GM19455 (cell line): ENCODE measurements at regions not wholly inside any gene's neighbourhood (a gene's known extent, or its start where the extent isn't known, plus 50 kb on each side); places are given as distances from the start of the nearest gene placed in this dataset.
"Not testable (repeated sequence)": the region's sequence is repeated elsewhere in the genome, so short reads cannot be mapped to it uniquely, and the experiment has no call there.

ENCODE experiments used
- ATAC-seq: cut with Tn5 transposase; IDR thresholded peaks from one replicate; pipeline ENCODE4 v1.9.1; 2021; ENCODE audit not compliant: unreplicated experiment

DNA sequence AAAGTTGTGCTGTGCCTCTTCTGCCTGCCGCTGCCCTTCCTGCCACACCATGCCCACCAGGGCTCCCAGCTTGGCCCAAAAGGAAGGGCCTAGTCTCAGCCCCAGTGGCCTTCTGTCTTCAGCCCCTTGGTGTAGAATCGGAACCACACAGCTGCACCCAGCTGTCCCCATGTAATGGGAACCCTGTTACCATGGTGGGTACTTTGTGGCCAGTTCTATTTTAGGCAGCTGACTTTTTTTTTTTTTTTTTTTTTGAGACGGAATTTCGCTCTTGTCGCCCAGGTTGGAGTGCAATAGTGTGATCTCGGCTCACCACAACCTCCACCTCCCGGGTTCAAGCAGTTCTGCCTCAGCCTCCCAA, 163.3 kb upstream of the GSE1 start:
- ATAC-seq, result no peak

DNA sequence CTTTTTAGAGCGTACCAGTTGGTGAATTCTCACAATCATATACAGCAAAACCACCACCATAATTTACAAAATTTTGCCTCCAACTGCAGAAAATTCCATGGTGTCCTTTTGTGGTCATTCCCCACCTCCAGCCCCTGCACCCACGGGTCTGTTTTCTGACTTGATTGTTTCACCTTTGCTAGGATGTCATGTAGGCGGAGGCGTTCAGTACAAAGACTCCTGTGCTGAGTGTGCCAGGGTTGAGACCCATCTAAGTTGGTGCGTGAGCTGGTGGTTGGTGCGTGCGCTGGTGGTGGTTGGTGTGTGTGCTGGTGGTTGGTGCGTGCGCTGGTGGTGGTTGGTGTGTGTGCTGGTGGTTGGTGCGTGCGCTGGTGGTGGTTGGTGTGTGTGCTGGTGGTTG, 162.0 kb upstream of the GSE1 start:
- ATAC-seq, result not testable (repeated sequence)

DNA sequence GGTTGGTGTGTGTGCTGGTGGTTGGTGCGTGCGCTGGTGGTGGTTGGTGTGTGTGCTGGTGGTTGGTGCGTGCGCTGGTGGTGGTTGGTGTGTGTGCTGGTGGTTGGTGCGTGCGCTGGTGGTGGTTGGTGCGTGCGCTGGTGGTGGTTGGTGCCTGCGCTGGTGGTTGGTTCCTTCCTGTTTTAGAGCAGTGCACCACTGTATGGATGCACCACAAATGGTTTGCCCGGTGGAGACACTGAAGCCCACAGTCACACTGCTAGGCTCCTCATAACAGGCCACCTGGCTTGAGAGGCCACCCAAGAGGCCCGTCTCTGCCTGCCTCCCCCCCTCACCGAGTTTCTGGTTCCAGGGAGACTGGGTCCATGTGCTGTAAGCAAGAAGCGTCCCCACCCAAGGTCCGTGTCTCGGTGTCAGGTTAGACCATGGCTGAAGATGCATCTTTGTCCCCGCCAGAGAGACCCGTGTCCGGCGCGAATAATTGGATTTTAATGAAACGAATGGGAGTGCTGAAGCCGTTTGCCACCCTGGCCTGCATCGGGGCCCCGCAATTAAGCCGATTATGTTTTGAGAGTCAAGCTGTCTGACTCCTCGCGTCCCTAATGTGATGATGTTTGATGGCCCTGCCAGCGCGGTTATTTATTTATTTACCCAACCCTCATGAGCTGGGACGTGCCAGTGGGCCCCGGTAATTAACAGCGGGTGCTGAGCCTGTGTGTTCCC, 161.3 kb upstream of the GSE1 start:
- no peak for ATAC-seq

DNA sequence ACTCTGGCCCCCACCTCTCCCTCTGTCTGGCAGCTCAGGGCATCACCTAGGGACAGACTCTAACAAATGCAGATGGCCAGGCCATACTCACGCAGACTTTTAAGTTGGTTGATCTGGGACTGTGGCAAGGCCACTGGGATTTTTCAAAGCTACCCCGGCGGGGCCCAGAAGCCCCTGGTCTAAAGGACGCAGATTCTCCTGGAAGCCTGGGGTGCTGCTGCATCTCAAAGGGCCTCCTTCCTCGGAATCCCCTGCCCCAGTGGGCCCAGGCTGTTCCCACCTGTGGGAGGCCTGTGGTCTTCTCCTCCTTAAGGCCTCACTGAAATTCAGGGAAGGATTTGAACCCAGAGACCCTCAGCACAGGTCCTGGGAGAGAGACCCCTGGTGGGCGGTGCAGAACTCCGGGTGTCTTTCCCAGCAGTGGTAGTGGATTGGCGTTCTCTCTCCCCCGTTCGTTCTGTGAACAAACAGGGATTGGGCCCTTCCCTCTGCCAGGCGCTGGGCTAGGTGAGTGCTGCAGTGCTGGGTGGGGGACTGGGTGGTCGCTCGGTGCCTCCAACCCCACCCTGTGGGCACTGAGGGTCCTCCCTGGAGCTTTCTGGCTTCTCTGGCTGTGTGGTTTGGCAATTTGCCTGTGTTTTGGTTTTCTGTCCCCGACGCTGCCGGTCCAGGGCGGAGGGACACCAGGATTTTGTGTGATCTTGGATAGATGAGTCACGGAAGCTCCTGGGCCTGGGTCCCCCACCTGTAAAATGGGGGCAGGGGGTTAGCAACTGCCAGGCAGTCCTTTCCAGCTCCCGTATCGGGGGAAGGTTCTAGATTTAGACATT, 160.5 kb upstream of the GSE1 start:
- no peak for ATAC-seq

DNA sequence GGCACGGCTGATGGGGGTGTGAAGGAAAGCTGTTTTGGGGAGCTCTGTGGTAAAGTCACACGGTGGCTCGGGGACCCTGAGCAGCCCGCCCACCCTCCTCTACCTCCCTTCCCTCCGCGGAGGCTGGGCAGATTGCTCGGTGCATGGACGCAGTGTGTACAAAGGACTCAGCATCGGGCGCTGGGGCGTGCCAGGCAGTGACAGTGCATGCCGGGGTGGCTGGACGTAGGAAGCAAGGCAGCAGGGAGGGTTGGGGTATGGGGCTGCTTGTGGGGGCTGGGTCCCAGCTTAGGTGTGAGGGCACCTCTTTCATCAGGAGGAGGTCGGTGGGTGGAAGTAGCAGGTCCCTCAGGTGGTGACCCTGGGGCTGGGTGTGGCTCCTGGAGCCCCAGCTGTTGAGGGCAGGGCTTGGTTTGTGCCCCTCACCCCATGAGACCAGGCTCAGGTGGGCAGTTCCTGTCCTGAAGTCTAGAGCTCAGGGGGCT, 159.9 kb upstream of the GSE1 start:
- no peak for ATAC-seq

DNA sequence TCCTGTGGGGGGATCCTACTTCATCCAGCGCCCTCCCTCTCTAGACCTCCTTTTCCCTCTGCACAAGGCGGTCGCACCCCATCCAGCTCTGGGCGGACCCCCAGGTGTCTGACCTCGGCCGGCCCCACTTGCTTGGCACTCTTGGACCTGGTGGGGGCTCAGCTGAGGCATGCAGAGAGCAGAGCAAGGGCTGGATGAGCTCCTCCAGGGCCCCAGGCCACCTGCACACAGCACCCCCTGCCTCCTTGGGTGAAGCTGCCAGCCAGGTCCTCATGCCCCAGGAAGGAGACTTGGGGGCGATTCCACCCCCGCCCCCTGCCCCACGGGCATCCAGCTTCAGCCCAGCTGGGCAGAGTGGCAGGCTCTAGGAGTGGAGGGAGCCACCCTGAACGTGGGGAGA, 159.4 kb upstream of the GSE1 start:
- ATAC-seq, result no peak

DNA sequence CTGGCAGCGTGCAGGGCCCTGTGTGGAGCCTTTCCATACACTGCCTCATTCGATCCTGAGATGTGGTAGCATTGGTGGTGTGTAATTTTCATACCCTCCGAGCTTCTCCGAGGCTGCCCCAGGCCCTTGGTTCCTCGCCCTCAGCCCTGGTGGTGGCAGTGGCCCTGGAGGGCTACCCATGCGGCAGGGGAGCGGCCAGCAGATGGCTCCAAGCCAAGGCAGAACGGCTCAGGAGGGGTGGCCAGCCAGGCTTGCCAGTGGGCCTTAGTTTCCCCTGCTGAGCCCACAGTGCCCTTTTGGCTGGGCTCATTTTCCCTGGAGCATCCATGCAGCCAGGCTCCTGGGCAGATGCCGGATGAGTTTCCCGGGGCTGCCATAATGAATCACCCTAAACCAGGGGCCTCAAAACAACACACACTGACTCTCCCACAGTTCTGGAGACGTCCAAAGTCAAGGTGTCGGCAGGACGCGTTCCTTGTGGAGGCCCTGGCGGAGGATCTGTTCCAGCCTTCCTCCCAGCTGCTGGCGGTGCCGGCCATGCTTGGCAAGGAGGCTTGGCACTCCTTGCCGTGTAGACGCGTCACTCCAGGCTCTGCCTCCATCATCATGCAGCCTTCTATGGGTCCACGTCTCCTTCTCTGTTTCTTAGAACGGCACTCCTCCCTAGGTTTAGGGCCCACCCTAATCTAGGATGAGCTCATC, 158.8 kb upstream of the GSE1 start:
- no peak for ATAC-seq

DNA sequence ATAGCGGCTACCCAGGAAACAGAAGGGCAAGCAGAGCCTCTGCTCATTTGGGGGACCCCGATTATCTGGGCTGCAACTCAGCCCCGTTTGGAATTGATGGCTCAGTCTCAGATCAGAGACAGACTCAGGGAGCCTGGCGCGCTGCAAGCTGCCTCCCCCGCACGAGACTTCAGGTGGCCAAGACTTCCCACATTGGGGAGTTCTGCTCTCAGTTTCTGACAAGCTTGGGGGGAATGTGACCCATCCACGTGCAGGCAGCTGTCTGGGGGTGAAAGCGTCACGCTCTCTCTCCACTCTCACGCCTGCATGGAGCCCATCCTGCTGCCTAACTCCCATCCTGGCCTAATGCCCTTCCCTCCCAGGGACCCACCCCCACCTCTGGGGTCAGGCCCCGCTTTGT, 157.6 kb upstream of the GSE1 start:
- ATAC-seq, result no peak

DNA sequence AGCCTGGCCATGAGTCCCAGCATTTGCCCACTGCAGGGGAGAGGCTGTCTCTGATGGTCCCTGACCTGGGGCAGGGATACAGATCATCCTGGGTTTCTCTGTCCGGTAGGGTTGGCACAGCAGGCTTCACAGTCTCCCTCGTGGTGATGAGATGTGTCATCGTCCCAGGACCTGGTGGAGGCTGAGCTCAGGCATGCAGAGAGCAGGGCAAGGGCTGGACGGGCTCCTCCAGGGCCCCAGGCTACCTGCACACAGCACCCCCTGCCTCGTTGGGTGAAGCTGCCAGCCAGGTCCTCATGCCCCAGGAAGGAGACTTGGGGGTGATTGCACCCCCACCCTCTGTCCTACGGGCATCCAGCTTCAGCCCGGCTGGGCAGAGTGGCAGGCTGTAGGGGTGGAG, 155.8 kb upstream of the GSE1 start:
- no peak for ATAC-seq

DNA sequence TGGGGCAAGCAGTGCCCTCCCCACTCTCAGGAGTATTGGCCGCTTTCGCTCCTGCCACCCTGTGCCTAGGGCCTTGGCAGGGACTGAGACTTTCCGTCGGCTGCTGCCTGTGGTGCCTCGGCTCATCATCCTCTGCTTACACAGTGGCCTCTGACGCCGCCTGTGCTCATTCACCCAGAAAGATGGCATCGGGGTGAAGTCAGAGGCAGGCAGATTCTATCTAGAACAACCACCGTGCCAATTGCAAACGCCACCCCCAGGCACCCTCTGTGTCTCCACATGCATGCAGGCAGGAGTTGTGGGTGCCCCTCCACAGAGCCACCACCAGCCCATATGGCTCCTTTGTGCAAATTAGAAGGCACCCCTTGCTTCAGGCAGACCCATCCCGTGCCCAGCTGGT, 154.2 kb upstream of the GSE1 start:
- no peak for ATAC-seq

DNA sequence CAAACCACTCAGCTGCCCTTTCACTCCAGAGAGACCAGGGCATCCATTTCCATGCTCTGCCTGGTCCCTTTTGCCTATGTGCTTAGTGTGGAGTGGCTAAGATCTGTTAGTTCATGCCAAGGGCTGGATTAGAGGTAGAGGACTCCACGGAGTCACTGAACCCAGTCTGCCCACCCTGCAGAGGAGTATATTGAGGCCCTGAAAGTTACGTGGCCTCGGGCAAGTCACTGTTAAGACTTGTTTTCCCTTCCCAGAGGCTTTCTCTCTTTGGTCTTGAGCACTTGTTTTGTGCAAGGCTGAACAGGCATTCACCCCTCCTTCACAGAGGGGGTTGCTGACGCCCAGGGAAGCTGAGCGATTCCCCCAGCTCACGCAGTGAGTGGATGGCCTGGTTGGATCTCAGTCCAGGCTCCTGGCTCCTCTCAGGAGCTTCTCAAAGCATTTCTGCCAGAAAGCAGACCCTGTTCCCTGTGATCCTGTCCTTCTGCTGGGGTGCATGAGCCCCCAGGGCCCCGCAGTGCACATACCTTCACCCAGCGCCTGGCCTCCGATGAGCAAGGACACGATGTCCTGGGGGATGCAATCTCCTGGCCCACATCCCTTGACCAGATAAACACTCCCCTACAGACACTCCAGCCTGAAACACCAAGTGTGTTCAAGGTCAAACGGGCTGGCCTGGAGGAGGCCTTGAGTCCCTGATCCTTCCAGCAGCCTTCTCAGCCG, 153.4 kb upstream of the GSE1 start:
- ATAC-seq, result no peak

DNA sequence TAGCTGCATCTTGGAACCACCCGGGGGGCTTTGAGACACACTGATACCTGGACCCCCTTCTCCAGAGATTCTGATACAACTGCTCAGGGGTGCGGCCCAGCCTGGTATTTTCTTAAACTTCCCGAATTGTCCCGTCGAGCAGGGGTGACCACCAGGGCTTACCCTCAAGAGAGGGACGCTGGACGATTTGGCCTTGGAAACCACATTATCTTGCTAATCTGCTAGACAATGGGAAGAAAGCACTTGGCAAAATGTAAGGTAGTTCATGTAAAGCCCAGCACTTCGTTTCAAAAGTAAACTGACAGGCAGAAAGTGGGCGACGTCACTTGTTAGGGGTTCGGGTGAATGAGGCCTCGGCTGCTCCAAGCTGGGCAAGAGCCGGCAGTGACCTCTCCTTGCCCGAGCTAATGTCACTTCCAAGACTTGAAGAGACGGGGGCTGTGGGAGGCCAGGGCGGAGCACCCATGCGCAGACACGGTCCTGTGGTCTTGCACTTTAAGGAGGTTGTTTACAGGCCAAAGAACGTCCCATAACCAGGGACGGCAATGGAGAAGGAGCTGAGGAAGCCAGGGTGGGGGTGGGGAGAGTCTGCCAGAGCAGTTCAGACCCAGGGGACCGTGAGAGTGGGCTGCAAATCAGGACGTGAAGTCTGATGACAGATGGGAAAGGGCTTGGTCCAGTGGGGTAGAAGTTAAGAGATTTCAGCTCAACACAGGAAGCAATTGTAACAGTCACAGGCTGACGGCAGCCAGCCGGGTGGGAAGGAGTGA, 152.7 kb upstream of the GSE1 start:
- ATAC-seq, result no peak

DNA sequence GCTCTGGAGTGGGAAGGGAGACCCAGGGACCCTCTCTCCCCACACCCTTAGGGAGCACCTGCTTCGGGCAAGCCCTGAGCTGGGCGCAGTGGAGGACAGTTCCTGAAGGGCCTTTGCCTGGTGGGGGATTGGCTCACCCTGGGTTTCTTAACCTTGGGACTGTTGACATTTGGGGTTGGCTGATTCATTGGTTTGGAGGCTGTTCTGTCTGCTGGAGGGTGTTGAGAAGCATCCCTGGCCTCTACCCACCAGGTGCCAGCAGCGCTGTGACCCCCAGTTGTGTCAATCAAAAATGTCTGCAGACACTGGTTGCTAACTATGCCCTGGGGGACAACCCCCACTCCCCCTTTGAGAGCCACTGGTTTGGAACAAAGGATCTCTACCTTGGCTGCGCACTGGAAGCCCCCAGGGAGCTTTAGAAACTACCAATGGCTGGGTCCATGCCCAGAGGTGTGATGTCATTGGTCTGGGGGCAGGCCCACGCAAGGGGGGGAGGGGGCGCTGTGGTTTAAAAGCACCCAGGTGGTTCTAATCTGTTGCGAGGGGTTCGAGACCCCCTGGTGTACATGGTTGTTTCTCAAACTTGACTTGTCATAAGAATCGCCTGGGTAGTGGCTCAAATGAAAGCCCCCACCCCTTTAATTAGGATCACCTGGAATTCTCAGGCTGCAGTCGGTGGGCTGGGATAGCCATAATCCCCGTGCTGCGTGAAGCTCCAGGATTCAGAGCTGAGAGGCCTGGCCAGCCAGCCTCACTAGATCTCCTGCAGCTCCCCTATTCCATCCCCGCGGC, 151.9 kb upstream of the GSE1 start:
- no peak for ATAC-seq

DNA sequence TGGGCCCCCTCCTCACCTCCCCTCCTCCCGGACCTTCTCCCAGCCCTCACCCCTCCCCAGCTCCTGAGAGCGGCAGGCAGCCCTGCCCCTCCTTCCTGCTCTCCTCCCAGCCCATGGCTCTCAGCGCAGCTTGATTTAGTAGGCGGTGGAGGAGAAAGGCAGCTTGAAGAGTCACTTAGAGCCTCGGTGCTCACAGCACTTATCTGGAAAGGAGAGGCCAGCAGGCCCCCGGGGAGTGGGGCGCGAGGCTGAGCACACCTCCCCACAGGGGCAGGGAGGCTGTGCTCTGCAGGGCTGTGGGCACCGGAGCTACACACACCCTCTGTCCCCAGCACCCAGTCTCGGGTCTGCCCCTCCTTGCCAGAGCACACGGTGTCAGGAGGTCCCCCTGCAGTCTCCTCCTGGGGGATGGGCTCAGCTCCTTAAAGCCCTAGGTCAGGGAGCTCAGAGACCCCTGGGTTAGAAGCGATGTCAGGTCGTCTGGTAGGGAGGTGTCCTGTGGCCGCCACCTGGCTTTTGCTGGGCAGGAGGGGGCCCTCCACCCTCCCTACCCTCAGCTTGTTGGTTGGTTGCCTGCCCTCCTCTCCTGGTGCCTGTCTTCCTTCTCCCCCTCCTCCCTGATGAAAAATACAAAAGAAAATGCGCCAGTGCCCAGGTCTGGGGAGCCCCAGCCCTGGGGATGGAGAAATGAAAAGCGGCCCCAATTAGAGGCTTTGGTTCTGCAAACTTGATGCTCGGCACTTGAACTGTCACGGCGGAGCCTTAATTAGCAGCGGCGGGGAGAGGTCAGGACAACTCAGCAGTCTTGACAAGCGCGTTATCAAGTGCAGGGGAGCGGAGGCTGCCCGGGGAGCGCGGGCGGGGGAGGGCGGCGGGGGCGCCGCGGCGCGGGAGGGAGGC, 151.1 kb upstream of the GSE1 start:
- ATAC-seq, result no peak

DNA sequence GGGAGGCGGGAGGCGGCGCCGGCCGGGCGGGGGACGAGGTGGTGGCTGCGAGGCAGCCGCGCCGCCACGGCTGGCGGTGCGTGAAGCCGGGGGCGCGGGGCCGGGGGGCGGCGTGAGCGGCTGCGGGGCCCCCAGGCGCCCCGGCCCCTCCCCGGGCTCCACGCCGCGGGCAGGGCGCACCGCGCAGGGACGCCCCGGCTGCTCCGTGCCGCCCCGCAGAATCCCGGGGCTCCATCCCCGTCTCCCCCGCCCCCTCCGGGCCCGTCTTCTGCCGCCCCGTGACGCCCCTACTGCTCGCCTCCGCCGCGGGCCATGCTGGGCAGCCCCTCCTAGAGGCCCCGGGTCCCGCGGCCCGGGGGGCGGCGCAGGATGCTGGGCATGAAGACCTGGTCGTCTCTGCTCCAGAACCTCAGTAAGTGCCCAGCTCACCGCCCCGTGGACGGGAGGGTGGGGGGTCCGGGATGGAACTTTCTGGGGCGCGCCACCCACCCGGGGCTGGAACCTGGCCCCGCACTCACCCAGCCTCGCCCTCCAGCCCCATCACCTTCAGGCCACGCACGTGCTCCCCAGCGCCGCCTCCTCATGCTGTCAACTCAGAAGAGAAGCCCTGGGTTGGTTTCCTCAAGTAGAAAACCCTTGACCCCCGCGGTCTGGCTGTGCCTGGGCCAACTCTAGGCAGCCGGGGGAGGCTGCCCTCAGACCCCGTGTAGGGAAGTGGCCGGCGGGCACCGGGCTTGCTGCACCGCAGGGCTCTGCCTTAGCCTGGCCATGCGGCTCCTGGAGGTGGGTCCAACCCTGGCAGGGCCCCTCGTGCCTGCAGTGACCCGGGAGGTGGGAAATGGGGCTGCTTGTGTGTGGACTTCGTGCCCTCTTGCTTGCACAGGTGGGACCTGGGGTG, 150.2 kb upstream of the GSE1 start:
- ATAC-seq, result no peak

DNA sequence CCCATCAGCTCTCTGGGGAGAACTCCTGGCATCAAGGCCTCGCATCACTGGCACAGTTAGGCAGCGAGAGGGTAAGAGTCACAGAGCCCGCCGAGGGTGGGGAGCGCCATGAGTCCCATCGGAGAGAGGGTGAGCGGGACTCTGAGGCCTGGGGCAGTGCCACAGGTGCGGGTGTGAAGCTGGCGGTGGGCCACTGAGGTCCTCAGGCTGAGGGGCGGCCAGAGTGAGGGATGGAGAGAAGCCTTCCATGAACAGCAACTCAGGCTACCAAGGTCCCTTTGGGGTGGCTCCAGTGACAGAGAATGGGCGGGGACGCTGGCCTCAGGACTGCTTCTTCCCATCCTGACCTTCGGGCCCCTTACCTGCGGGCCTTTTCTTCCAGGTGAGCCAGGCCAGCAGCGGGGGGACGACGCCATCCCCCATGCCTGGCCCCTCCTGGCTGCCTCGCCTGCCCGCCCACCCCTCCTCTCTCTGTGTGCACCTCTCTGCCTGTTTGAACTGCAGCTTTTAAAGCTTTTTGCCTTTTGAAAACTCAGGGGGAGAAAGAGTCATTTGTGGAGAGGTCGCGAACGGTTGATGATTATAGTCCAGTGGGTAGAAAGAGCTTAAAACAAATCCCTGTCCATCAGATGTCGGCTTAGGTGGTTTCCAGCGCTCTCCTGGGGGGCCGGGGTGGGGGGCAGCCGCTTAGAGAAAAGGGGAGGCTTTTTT, 149.3 kb upstream of the GSE1 start:
- ATAC-seq, result no peak
